22Rv1 (cell line): ENCODE measurements at regions not wholly inside any gene's neighbourhood (a gene's known extent, or its start where the extent isn't known, plus 50 kb on each side); places are given as distances from the start of the nearest gene placed in this dataset.

Source experiments
- H3K27ac ChIP-seq: fragments of 450-650 bp; 2 replicates; pipeline ENCODE4 v1.5.1; 2017
- CTCF ChIP-seq: fragments of 450-650 bp; IDR thresholded peaks from 2 replicates; pipeline ENCODE4 v1.5.1; 2017; ENCODE audit warnings: mild to moderate bottlenecking
- ZFX ChIP-seq: fragments of 450-650 bp; IDR thresholded peaks from 2 replicates; pipeline ENCODE4 v1.6.1; 2017; ENCODE audit warnings: antibody characterized with exemption, borderline replicate concordance

- no peak for TF ChIP-seq ZFX
- TF ChIP-seq CTCF, result no peak
- peak overlapping the region; percentile 22 for H3K27ac ChIP-seq
Observed at GRCh38 chr1:185645686-185646085, 88.5 kb upstream of the HMCN1 start.

- TF ChIP-seq ZFX (no peak), CTCF (no peak)
- no peak overlapping the region; the same call in 1 of the 2 replicates for H3K27ac ChIP-seq
Observed at GRCh38 chr1:185645162-185645640, 89.0 kb upstream of the HMCN1 start.

- no peak for TF ChIP-seq CTCF
- no peak for TF ChIP-seq ZFX
- H3K27ac ChIP-seq, result no peak overlapping the region
Observed at GRCh38 chr1:185644531-185644930, 89.7 kb upstream of the HMCN1 start.

- no peak overlapping the region for H3K27ac ChIP-seq
- TF ChIP-seq CTCF, result no peak
- TF ChIP-seq ZFX, result no peak
Observed at GRCh38 chr1:185636848-185637247, 97.3 kb upstream of the HMCN1 start.

GRCh38 chr1:185634704-185635103 lies 99.5 kb upstream of the HMCN1 start:
- no peak for TF ChIP-seq ZFX
- no peak for TF ChIP-seq CTCF
- H3K27ac ChIP-seq, result no peak overlapping the region

GRCh38 chr1:185632659-185633423 lies 101.3 kb upstream of the HMCN1 start:
- H3K27ac ChIP-seq, result no peak overlapping the region
- no peak for TF ChIP-seq CTCF
- TF ChIP-seq ZFX, result no peak

- TF ChIP-seq CTCF, result no peak
- TF ChIP-seq ZFX, result no peak
Observed at GRCh38 chr1:185631843-185632242, 102.3 kb upstream of the HMCN1 start.

More at GRCh38 chr1:185631843-185632242, 102.3 kb upstream of the HMCN1 start:
- no peak overlapping the region for H3K27ac ChIP-seq
